Myocyte (in vitro differentiated cells): ENCODE measurements at regions not wholly inside any gene's neighbourhood (a gene's known extent, or its start where the extent isn't known, plus 50 kb on each side); places are given as distances from the start of the nearest gene placed in this dataset.

Experiments used
- DNase-seq: peaks from one replicate; pipeline ENCODE4 v3.0.0-alpha.2; 2012; ENCODE audit warnings: low read depth

GRCh38 chr3:69442771-69443311 lies 57.0 kb upstream of the FRMD4B start:
- DNase-seq, result no peak

GRCh38 chr3:69441732-69442131 lies 55.8 kb upstream of the FRMD4B start:
- DNase-seq, result no peak

GRCh38 chr3:69441040-69441439 lies 55.2 kb upstream of the FRMD4B start:
- no peak for DNase-seq

- peak; percentile 41 for DNase-seq
Observed at GRCh38 chr3:69439643-69440270, 53.9 kb upstream of the FRMD4B start.

- DNase-seq, result no peak
Observed at GRCh38 chr3:69438476-69438875, 52.6 kb upstream of the FRMD4B start.

GRCh38 chr3:69435274-69436265 lies 49.7 kb upstream of the FRMD4B start:
- DNase-seq, result no peak
